Mucosa of descending colon (tissue), 3 donors: ENCODE measurements at regions not wholly inside any gene's neighbourhood (a gene's known extent, or its start where the extent isn't known, plus 50 kb on each side); places are given as distances from the start of the nearest gene placed in this dataset.

Experiments
- ATAC-seq: fragments of 200-7000 bp; cut with Tn5 transposase; one replicate; pipeline ENCODE4 v1.9.1; 2020; ENCODE audit warnings: mild to moderate bottlenecking, moderate library complexity
- DNase-seq, 3 donors: peaks; one replicate each; pipeline ENCODE4 v3.0.0-alpha.2; 2020
- H3K36me3 ChIP-seq: fragments of 200-600 bp; one replicate; pipeline ENCODE4 v1.8.0; 2021; ENCODE audit warnings: low read depth, mild to moderate bottlenecking
- H3K4me1 ChIP-seq: fragments of 200-600 bp; one replicate; pipeline ENCODE4 v1.8.0; 2021; ENCODE audit warnings: low read depth, mild to moderate bottlenecking
- H3K4me3 ChIP-seq: fragments of 200-600 bp; one replicate; pipeline ENCODE4 v1.8.0; 2021; ENCODE audit warnings: mild to moderate bottlenecking
- H3K9me3 ChIP-seq: fragments of 200-600 bp; one replicate; pipeline ENCODE4 v1.8.0; 2021; ENCODE audit warnings: mild to moderate bottlenecking
- CTCF ChIP-seq: fragments of 200-600 bp; IDR thresholded peaks from one replicate; pipeline ENCODE4 v1.8.0; 2022; ENCODE audit warnings: antibody characterized with exemption, mild to moderate bottlenecking
- intact Hi-C, 2 donors: fragments of 100-400 bp; cut with DNase I in 1 of 2; cut with micrococcal nuclease in 1 of 2; formaldehyde crosslinking; loops; one replicate each; pipeline versions ENCODE4 v1.11.0 to v1.11.1; 2022; cut with DNase I, micrococcal nuclease
- donor health status: DM: no; HTN: no; CAD: no; lungs with moderate emphysema.
- donor health status: DM: no; HTN: no; CAD: no.
- donor health status: DM: no; HTN: yes; CAD: no.

- ATAC-seq = no peak
- no peak for DNase-seq
- Histone ChIP-seq H3K4me1 (no peaks in the 10 kb centered on the region), H3K9me3 (peaks cover 28% of the 10 kb centered on the region), H3K4me3 (no peak overlapping the region), H3K36me3 (no peaks in the 10 kb centered on the region)
- TF ChIP-seq CTCF = no peak
- intact Hi-C loops = no loop called here
These were observed 1672.3 kb downstream of the ARAP2 start for GRCh38 chr4:34572026-34572425.

- intact Hi-C loops = no loop called here
- H3K9me3 ChIP-seq = peaks cover 16% of the 10 kb centered on the region
- H3K4me3 ChIP-seq = no peak overlapping the region
- no peaks in the 10 kb centered on the region for H3K4me1 ChIP-seq
- DNase-seq (no peak), ATAC-seq (no peak)
- no peak for TF ChIP-seq CTCF
- H3K36me3 ChIP-seq = no peaks in the 10 kb centered on the region
These were observed 1629.0 kb downstream of the ARAP2 start for GRCh38 chr4:34615315-34615714.

GRCh38 chr4:34619531-34620162 lies 1624.7 kb downstream of the ARAP2 start:
- H3K4me1 ChIP-seq = no peaks in the 10 kb centered on the region
- no peak overlapping the region for H3K4me3 ChIP-seq
- no peaks in the 10 kb centered on the region for H3K36me3 ChIP-seq
- peaks cover 25% of the 10 kb centered on the region for H3K9me3 ChIP-seq
- intact Hi-C loops = no loop called here
- no peak for DNase-seq
- no peak for TF ChIP-seq CTCF
- no peak for ATAC-seq

GRCh38 chr4:34628471-34628870 lies 1615.8 kb downstream of the ARAP2 start:
- TF ChIP-seq CTCF = no peak

GRCh38 chr4:34629451-34629850 lies 1614.9 kb downstream of the ARAP2 start:
- no peak for TF ChIP-seq CTCF
- ATAC-seq (no peak), DNase-seq (no peak)
- intact Hi-C loops = no loop called here
- Histone ChIP-seq H3K36me3 (no peaks in the 10 kb centered on the region), H3K9me3 (peaks cover 49% of the 10 kb centered on the region), H3K4me1 (no peaks in the 10 kb centered on the region), H3K4me3 (no peak overlapping the region)

More at GRCh38 chr4:34628471-34628870, 1615.8 kb downstream of the ARAP2 start:
- intact Hi-C loops = no loop called here
- no peaks in the 10 kb centered on the region for H3K4me1 ChIP-seq
- no peak overlapping the region for H3K4me3 ChIP-seq
- H3K36me3 ChIP-seq = no peaks in the 10 kb centered on the region
- DNase-seq (no peak), ATAC-seq (no peak)
- H3K9me3 ChIP-seq = peaks cover 53% of the 10 kb centered on the region

GRCh38 chr4:34633241-34633640 lies 1611.1 kb downstream of the ARAP2 start:
- Histone ChIP-seq H3K4me3 (no peak overlapping the region), H3K4me1 (no peaks in the 10 kb centered on the region), H3K9me3 (peaks cover 50% of the 10 kb centered on the region), H3K36me3 (no peaks in the 10 kb centered on the region)
- intact Hi-C loops = no loop called here
- no peak for TF ChIP-seq CTCF
- DNase-seq (no peak), ATAC-seq (no peak)
